ENCODE measurements at regions not wholly inside any gene's neighbourhood (a gene's known extent, or its start where the extent isn't known, plus 50 kb on each side); places are given as distances from the start of the nearest gene placed in this dataset.

DNA sequence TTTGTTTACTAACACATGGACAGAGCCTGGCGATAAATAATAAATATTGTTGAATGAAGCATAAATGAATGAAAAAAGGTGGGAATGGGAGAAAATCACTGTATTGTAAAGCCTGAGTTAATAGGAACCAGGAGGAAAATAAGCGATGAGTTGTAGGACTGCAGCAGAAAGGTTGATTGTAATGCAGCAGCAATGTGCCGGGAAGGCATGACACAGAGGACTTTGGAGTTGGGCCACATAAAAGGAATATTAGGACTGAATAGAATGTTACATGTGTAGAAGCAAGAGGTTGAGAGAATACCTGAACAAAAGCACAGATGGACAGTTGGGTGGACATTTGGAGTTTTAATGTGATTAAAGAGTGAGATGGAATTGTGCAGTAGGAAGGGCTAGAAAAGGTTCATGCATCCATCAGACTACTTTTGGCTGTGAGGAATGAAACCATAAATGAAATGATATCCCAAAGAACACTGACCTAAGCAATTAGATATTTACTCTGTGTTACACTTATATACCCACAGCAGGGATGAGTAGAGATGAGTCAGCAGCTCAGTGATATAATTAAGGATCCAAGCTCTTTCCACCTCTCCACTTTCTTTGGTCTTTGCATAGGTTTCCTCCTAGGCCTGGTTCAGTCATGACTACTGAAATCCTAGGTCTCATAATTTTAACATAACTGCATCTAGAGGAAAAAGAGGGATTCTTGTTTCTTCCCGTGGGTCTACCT is 55.4 kb downstream of the CCER1 start:
- no peak for DNase-seq
- no peak for TF ChIP-seq CTCF (IDR thresholded peaks at IDR 0.05; ENCODE audit: control extremely low read depth, extremely low read depth)
- no peak for ATAC-seq (ENCODE audit: insufficient read depth, low FRiP score)

GRCh38 chr12:90897986-90898385 is 57.0 kb downstream of the CCER1 start:
- ATAC-seq (ENCODE audit: insufficient read depth, low FRiP score) (no peak), DNase-seq (no peak)
- no peaks in the 10 kb centered on the region for H3K36me3 ChIP-seq (ENCODE audit: control insufficient read depth in 4 of 4, insufficient read depth in 4 of 4, low read length in 4 of 4)
- TF ChIP-seq CTCF (IDR thresholded peaks at IDR 0.05; ENCODE audit: control extremely low read depth, extremely low read depth) = no peak
- H3K27ac ChIP-seq (ENCODE audit: low read depth in 1 of 2, low read length in 1 of 2) = no peak overlapping the region
- H3K9me3 ChIP-seq (ENCODE audit: control insufficient read depth in 4 of 4, insufficient read depth in 3 of 4, low read length in 3 of 4) = no peaks in the 10 kb centered on the region
- H3K4me1 ChIP-seq (ENCODE audit: control insufficient read depth in 5 of 5, insufficient read depth in 5 of 5, low read length in 5 of 5) = no peaks in the 10 kb centered on the region
- H3K9ac ChIP-seq (ENCODE audit: insufficient read depth in 1 of 2, low read length in 2 of 2) = no peak overlapping the region
- H3K4me3 ChIP-seq = no peak overlapping the region
- H3K27me3 ChIP-seq (ENCODE audit: control insufficient read depth in 3 of 3, insufficient read depth in 3 of 3, low read length in 2 of 3) = no peaks in the 10 kb centered on the region

More for the DNA sequence above, 55.4 kb downstream of the CCER1 start:
- H3K27ac ChIP-seq (ENCODE audit: low read depth in 1 of 2, low read length in 1 of 2) = no peak overlapping the region
- no peaks in the 10 kb centered on the region for H3K27me3 ChIP-seq (ENCODE audit: control insufficient read depth in 3 of 3, insufficient read depth in 3 of 3, low read length in 2 of 3)
- 68 to 84% methylated on average over 4 of the region's 4 CpGs for WGBS, 2 donors
- no peaks in the 10 kb centered on the region for H3K9me3 ChIP-seq (ENCODE audit: control insufficient read depth in 4 of 4, insufficient read depth in 3 of 4, low read length in 3 of 4)
- H3K4me3 ChIP-seq = no peak overlapping the region
- H3K4me1 ChIP-seq (ENCODE audit: control insufficient read depth in 5 of 5, insufficient read depth in 5 of 5, low read length in 5 of 5) = no peaks in the 10 kb centered on the region
- H3K9ac ChIP-seq (ENCODE audit: insufficient read depth in 1 of 2, low read length in 2 of 2) = no peak overlapping the region
- H3K36me3 ChIP-seq (ENCODE audit: control insufficient read depth in 4 of 4, insufficient read depth in 4 of 4, low read length in 4 of 4) = no peaks in the 10 kb centered on the region

GRCh38 chr12:90897316-90897715 is 57.7 kb downstream of the CCER1 start:
- Histone ChIP-seq H3K9me3 (ENCODE audit: control insufficient read depth in 4 of 4, insufficient read depth in 3 of 4, low read length in 3 of 4) (no peaks in the 10 kb centered on the region), H3K27me3 (ENCODE audit: control insufficient read depth in 3 of 3, insufficient read depth in 3 of 3, low read length in 2 of 3) (no peaks in the 10 kb centered on the region), H3K9ac (ENCODE audit: insufficient read depth in 1 of 2, low read length in 2 of 2) (no peak overlapping the region), H3K27ac (ENCODE audit: low read depth in 1 of 2, low read length in 1 of 2) (no peak overlapping the region), H3K36me3 (ENCODE audit: control insufficient read depth in 4 of 4, insufficient read depth in 4 of 4, low read length in 4 of 4) (no peaks in the 10 kb centered on the region), H3K4me3 (no peak overlapping the region), H3K4me1 (ENCODE audit: control insufficient read depth in 5 of 5, insufficient read depth in 5 of 5, low read length in 5 of 5) (no peaks in the 10 kb centered on the region)
- ATAC-seq (ENCODE audit: insufficient read depth, low FRiP score) (no peak), DNase-seq (no peak)
- TF ChIP-seq CTCF (IDR thresholded peaks at IDR 0.05; ENCODE audit: control extremely low read depth, extremely low read depth) = no peak
- 93 to 94% methylated on average over 3 of the region's 3 CpGs for WGBS, 2 donors

- ATAC-seq (ENCODE audit: insufficient read depth, low FRiP score) = no peak
- 95% methylated on average over 1 of the region's 1 CpG for WGBS, 2 donors
Observed at GRCh38 chr12:90896821-90897220, 58.2 kb downstream of the CCER1 start.

More at GRCh38 chr12:90896821-90897220, 58.2 kb downstream of the CCER1 start:
- TF ChIP-seq CTCF (IDR thresholded peaks at IDR 0.05; ENCODE audit: control extremely low read depth, extremely low read depth) = no peak
- no peak for DNase-seq
- no peaks in the 10 kb centered on the region for H3K36me3 ChIP-seq (ENCODE audit: control insufficient read depth in 4 of 4, insufficient read depth in 4 of 4, low read length in 4 of 4)
- no peaks in the 10 kb centered on the region for H3K9me3 ChIP-seq (ENCODE audit: control insufficient read depth in 4 of 4, insufficient read depth in 3 of 4, low read length in 3 of 4)
- H3K4me1 ChIP-seq (ENCODE audit: control insufficient read depth in 5 of 5, insufficient read depth in 5 of 5, low read length in 5 of 5) = no peaks in the 10 kb centered on the region
- no peak overlapping the region for H3K9ac ChIP-seq (ENCODE audit: insufficient read depth in 1 of 2, low read length in 2 of 2)
- no peak overlapping the region for H3K4me3 ChIP-seq
- no peaks in the 10 kb centered on the region for H3K27me3 ChIP-seq (ENCODE audit: control insufficient read depth in 3 of 3, insufficient read depth in 3 of 3, low read length in 2 of 3)
- H3K27ac ChIP-seq (ENCODE audit: low read depth in 1 of 2, low read length in 1 of 2) = no peak overlapping the region

Data from lung (tissue), 11 donors.